ENCODE measurements at regions not wholly inside any gene's neighbourhood (a gene's known extent, or its start where the extent isn't known, plus 50 kb on each side); places are given as distances from the start of the nearest gene placed in this dataset.
"Not testable (repeated sequence)": the region's sequence is repeated elsewhere in the genome, so short reads cannot be mapped to it uniquely, and the experiment has no call there.

GRCh38 chr3:127081001-127081720 lies 98.2 kb downstream of the PLXNA1 start:
- DNase-seq (ENCODE audit: low read depth), result no peak
- no peak for TF ChIP-seq CTCF (IDR thresholded peaks at IDR 0.05; ENCODE audit: insufficient read depth, low read length)
- H3K4me3 ChIP-seq (ENCODE audit: low read depth, low read length), result no peak overlapping the region

- no peak overlapping the region for H3K4me3 ChIP-seq (ENCODE audit: low read depth, low read length)
- no peak for TF ChIP-seq CTCF (IDR thresholded peaks at IDR 0.05; ENCODE audit: insufficient read depth, low read length)
- no peak for DNase-seq (ENCODE audit: low read depth)
Observed at GRCh38 chr3:127082066-127082465, 99.2 kb downstream of the PLXNA1 start.

GRCh38 chr3:127083778-127084397 lies 101.0 kb downstream of the PLXNA1 start:
- H3K4me3 ChIP-seq (ENCODE audit: low read depth, low read length), result no peak overlapping the region
- no peak for TF ChIP-seq CTCF (IDR thresholded peaks at IDR 0.05; ENCODE audit: insufficient read depth, low read length)
- no peak for DNase-seq (ENCODE audit: low read depth)

GRCh38 chr3:127084401-127084990 lies 101.6 kb downstream of the PLXNA1 start:
- no peak overlapping the region for H3K4me3 ChIP-seq (ENCODE audit: low read depth, low read length)
- TF ChIP-seq CTCF (IDR thresholded peaks at IDR 0.05; ENCODE audit: insufficient read depth, low read length), result no peak
- no peak for DNase-seq (ENCODE audit: low read depth)

- no peak overlapping the region for H3K4me3 ChIP-seq (ENCODE audit: low read depth, low read length)
- DNase-seq (ENCODE audit: low read depth), result no peak
- no peak for TF ChIP-seq CTCF (IDR thresholded peaks at IDR 0.05; ENCODE audit: insufficient read depth, low read length)
Observed at GRCh38 chr3:127085576-127085975, 102.7 kb downstream of the PLXNA1 start.

GRCh38 chr3:127086591-127086990 lies 103.7 kb downstream of the PLXNA1 start:
- H3K4me3 ChIP-seq (ENCODE audit: low read depth, low read length); DNase-seq (ENCODE audit: low read depth): not testable (repeated sequence)

- no peak overlapping the region for H3K4me3 ChIP-seq (ENCODE audit: low read depth, low read length)
- no peak for TF ChIP-seq CTCF (IDR thresholded peaks at IDR 0.05; ENCODE audit: insufficient read depth, low read length)
- DNase-seq (ENCODE audit: low read depth), result no peak
Observed at GRCh38 chr3:127087441-127087840, 104.5 kb downstream of the PLXNA1 start.
